ENCODE measurements at regions not wholly inside any gene's neighbourhood (a gene's known extent, or its start where the extent isn't known, plus 50 kb on each side); places are given as distances from the start of the nearest gene placed in this dataset.
A peak's percentile ranks its signal among the peaks of the same experiment; 100 is the strongest.

GRCh38 chr5:111584651-111585050 is 72.3 kb upstream of the STARD4 start:
- in situ Hi-C loops (cut with MboI; ENCODE audit: low sequenced_read_pairs, unreplicated experiment), result no loop called here
- no peak for TF ChIP-seq CTCF (IDR thresholded peaks at IDR 0.05; ENCODE audit: borderline replicate concordance, control extremely low read depth, extremely low read depth, insufficient read depth, missing control alignments)
- DNase-seq (ENCODE audit: low spot score), result peak; percentile 43

- DNase-seq (ENCODE audit: low spot score), result no peak
- in situ Hi-C loops (cut with MboI; ENCODE audit: low sequenced_read_pairs, unreplicated experiment), result no loop called here
- no peak for TF ChIP-seq CTCF (IDR thresholded peaks at IDR 0.05; ENCODE audit: borderline replicate concordance, control extremely low read depth, extremely low read depth, insufficient read depth, missing control alignments)
These were observed 71.4 kb upstream of the STARD4 start for GRCh38 chr5:111583758-111584203.

GRCh38 chr5:111582993-111583601 is 70.8 kb upstream of the STARD4 start:
- DNase-seq (ENCODE audit: low spot score), result no peak
- no peak for TF ChIP-seq CTCF (IDR thresholded peaks at IDR 0.05; ENCODE audit: borderline replicate concordance, control extremely low read depth, extremely low read depth, insufficient read depth, missing control alignments)
- in situ Hi-C loops (cut with MboI; ENCODE audit: low sequenced_read_pairs, unreplicated experiment), result no loop called here

GRCh38 chr5:111582451-111582850 is 70.1 kb upstream of the STARD4 start:
- in situ Hi-C loops (cut with MboI; ENCODE audit: low sequenced_read_pairs, unreplicated experiment), result no loop called here
- no peak for TF ChIP-seq CTCF (IDR thresholded peaks at IDR 0.05; ENCODE audit: borderline replicate concordance, control extremely low read depth, extremely low read depth, insufficient read depth, missing control alignments)
- DNase-seq (ENCODE audit: low spot score), result no peak

GRCh38 chr5:111580956-111581355 is 68.6 kb upstream of the STARD4 start:
- in situ Hi-C loops (cut with MboI; ENCODE audit: low sequenced_read_pairs, unreplicated experiment), result no loop called here
- no peak for TF ChIP-seq CTCF (IDR thresholded peaks at IDR 0.05; ENCODE audit: borderline replicate concordance, control extremely low read depth, extremely low read depth, insufficient read depth, missing control alignments)
- no peak for DNase-seq (ENCODE audit: low spot score)

GRCh38 chr5:111574311-111574710 is 62.0 kb upstream of the STARD4 start:
- DNase-seq (ENCODE audit: low spot score), result no peak

More at GRCh38 chr5:111574311-111574710, 62.0 kb upstream of the STARD4 start:
- in situ Hi-C loops (cut with MboI; ENCODE audit: low sequenced_read_pairs, unreplicated experiment), result no loop called here
- TF ChIP-seq CTCF (IDR thresholded peaks at IDR 0.05; ENCODE audit: borderline replicate concordance, control extremely low read depth, extremely low read depth, insufficient read depth, missing control alignments), result no peak
